CD4-positive, alpha-beta T cell (primary cell): ENCODE measurements at regions not wholly inside any gene's neighbourhood (a gene's known extent, or its start where the extent isn't known, plus 50 kb on each side); places are given as distances from the start of the nearest gene placed in this dataset.

Experiments used
- ATAC-seq: fragments of 200-7000 bp; cut with Tn5 transposase; one replicate; pipeline ENCODE4 v1.10.0; 2022; ENCODE audit warnings: mild to moderate bottlenecking; ENCODE audit not compliant: poor library complexity
- CTCF ChIA-PET: fragments of 350-600 bp; sonication (Branson Sonifier 250); formaldehyde crosslinking; loops from one replicate; lab custom pipeline; 2021; ENCODE audit warnings: antibody characterized with exemption, inconsistent platforms; lab: Charles Lee
- POLR2A ChIA-PET: fragments of 350-600 bp; sonication (Branson Sonifier 250); formaldehyde crosslinking; loops from one replicate; lab custom pipeline; 2021; ENCODE audit warnings: antibody characterized with exemption, inconsistent platforms; lab: Charles Lee
- DNase-seq, 14 experiments: peaks; one replicate each; pipeline ENCODE4 v3.0.0-alpha.2; 2013 to 2020; ENCODE audit warnings: mixed read lengths in 2 of 14
- H3K27ac ChIP-seq, 2 donors: one replicate each; pipeline versions ENCODE4 v1.5.1 to v1.7.0; 2013; ENCODE audit warnings: low read length in 2 of 2, low read depth in 1 of 2, mild to moderate bottlenecking in 1 of 2
- H3K27me3 ChIP-seq, 2 experiments: 1 replicate in 1 of 2; 2 replicates in 1 of 2; pipeline versions ENCODE4 v1.6.1 to v1.7.0; 2013; ENCODE audit warnings: low read length in 2 of 2, control low read depth in 1 of 2, mild to moderate bottlenecking in 1 of 2, moderate library complexity in 1 of 2; ENCODE audit not compliant: insufficient read depth in 2 of 2, control insufficient read depth in 1 of 2
- H3K36me3 ChIP-seq: one replicate; pipeline ENCODE4 v1.6.1; 2013; ENCODE audit warnings: low read length, control low read depth; ENCODE audit not compliant: insufficient read depth
- H3K4me1 ChIP-seq: one replicate; pipeline ENCODE4 v1.6.1; 2013; ENCODE audit warnings: low read length, control low read depth; ENCODE audit not compliant: insufficient read depth
- H3K4me3 ChIP-seq: one replicate; pipeline ENCODE4 v1.5.1; 2013; ENCODE audit warnings: mild to moderate bottlenecking, low read length, moderate library complexity
- H3K9me3 ChIP-seq, 2 experiments: 1 replicate in 1 of 2; 2 replicates in 1 of 2; pipeline versions ENCODE4 v1.6.1 to v1.7.0; 2013; ENCODE audit warnings: low read length in 2 of 2, mild to moderate bottlenecking in 2 of 2, control low read depth in 1 of 2, moderate library complexity in 1 of 2; ENCODE audit not compliant: control insufficient read depth in 1 of 2, insufficient read depth in 1 of 2
- H3K27ac Mint-ChIP-seq: one replicate; pipeline ENCODE4 v1.8.0; 2020; ENCODE audit warnings: mixed read lengths
- H3K27me3 Mint-ChIP-seq: one replicate; pipeline ENCODE4 v1.8.0; 2021; ENCODE audit warnings: mixed read lengths
- H3K36me3 Mint-ChIP-seq: one replicate; pipeline ENCODE4 v1.8.0; 2021; ENCODE audit warnings: low read depth, mixed read lengths
- H3K4me1 Mint-ChIP-seq: one replicate; pipeline ENCODE4 v1.8.0; 2021; ENCODE audit warnings: low read depth, mixed read lengths
- H3K4me3 Mint-ChIP-seq: one replicate; pipeline ENCODE4 v1.8.0; 2020; ENCODE audit warnings: mild to moderate bottlenecking, mixed read lengths
- H3K9me3 Mint-ChIP-seq: one replicate; pipeline ENCODE4 v1.8.0; 2020; ENCODE audit warnings: mixed read lengths
- intact Hi-C, 2 experiments: fragments of 100-400 bp; cut with DNase I in 1 of 2; cut with micrococcal nuclease in 1 of 2; formaldehyde crosslinking; loops; one replicate each; pipeline versions ENCODE4 v1.15.1 to v1.9.0; 2023 to 2025; cut with DNase I, micrococcal nuclease
- TF ChIP-seq, protein P1 (sequence below): fragments of 200-600 bp; IDR thresholded peaks from one replicate; pipeline ENCODE4 v1.8.0; 2022; ENCODE audit warnings: antibody characterized with exemption, mild to moderate bottlenecking

- Mint-ChIP-seq H3K27me3 (no peaks in the 10 kb centered on the region), H3K36me3 (no peaks in the 10 kb centered on the region), H3K4me1 (no peaks in the 10 kb centered on the region), H3K27ac (no peak overlapping the region), H3K4me3 (no peak overlapping the region), H3K9me3 (no peaks in the 10 kb centered on the region)
- ChIA-PET CTCF (no interaction called here), POLR2A (no interaction called here)
- H3K4me3 ChIP-seq: no peak overlapping the region
- intact Hi-C loops: no loop called here
- H3K27ac ChIP-seq: no peak overlapping the region
- no peaks in the 10 kb centered on the region for H3K36me3 ChIP-seq
- no peaks in the 10 kb centered on the region for H3K4me1 ChIP-seq
- no peaks in the 10 kb centered on the region for H3K27me3 ChIP-seq
- no peak for DNase-seq
- no peaks in the 10 kb centered on the region for H3K9me3 ChIP-seq
- ATAC-seq: no peak
- TF ChIP-seq, protein P1, sequence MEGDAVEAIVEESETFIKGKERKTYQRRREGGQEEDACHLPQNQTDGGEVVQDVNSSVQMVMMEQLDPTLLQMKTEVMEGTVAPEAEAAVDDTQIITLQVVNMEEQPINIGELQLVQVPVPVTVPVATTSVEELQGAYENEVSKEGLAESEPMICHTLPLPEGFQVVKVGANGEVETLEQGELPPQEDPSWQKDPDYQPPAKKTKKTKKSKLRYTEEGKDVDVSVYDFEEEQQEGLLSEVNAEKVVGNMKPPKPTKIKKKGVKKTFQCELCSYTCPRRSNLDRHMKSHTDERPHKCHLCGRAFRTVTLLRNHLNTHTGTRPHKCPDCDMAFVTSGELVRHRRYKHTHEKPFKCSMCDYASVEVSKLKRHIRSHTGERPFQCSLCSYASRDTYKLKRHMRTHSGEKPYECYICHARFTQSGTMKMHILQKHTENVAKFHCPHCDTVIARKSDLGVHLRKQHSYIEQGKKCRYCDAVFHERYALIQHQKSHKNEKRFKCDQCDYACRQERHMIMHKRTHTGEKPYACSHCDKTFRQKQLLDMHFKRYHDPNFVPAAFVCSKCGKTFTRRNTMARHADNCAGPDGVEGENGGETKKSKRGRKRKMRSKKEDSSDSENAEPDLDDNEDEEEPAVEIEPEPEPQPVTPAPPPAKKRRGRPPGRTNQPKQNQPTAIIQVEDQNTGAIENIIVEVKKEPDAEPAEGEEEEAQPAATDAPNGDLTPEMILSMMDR: no peak
Measured at GRCh38 chr18:71238974-71239624, 950.3 kb downstream of the SOCS6 start.

GRCh38 chr18:71237641-71238040, 948.8 kb downstream of the SOCS6 start:
- H3K4me1 Mint-ChIP-seq: no peaks in the 10 kb centered on the region
- Histone ChIP-seq H3K36me3 (no peaks in the 10 kb centered on the region), H3K9me3 (no peaks in the 10 kb centered on the region), H3K4me3 (no peak overlapping the region), H3K27ac (no peak overlapping the region), H3K4me1 (no peaks in the 10 kb centered on the region), H3K27me3 (no peaks in the 10 kb centered on the region)
- ATAC-seq: no peak
- ChIA-PET CTCF (no interaction called here), POLR2A (no interaction called here)
- no peak for DNase-seq
- intact Hi-C loops: no loop called here
- no peaks in the 10 kb centered on the region for H3K27me3 Mint-ChIP-seq
- H3K4me3 Mint-ChIP-seq: no peak overlapping the region
- no peaks in the 10 kb centered on the region for H3K9me3 Mint-ChIP-seq
- TF ChIP-seq, protein P1: no peak
- no peaks in the 10 kb centered on the region for H3K36me3 Mint-ChIP-seq
- H3K27ac Mint-ChIP-seq: no peak overlapping the region

DNA sequence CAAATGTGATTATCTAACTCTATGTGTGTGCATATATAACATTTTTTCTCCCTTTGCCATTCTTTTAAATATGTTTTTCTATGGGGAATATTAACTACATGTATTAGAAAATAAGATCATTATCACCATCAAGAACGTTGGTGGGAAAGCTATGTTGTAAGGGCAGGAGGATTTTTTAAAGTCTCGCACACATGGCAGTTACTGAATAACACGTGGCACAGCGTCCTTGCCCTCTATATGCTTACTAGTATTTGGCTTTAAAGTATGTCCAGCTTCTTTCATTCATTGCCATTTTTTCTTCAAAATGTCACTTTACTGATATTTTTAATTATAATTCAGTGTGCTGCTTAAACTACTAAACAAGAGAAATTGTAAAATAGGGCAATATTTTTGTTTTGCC, 944.3 kb downstream of the SOCS6 start:
- DNase-seq (no peak), ATAC-seq (no peak)
- no peak overlapping the region for H3K27ac Mint-ChIP-seq
- no peaks in the 10 kb centered on the region for H3K4me1 Mint-ChIP-seq
- no peak overlapping the region for H3K27ac ChIP-seq
- no peaks in the 10 kb centered on the region for H3K36me3 Mint-ChIP-seq
- no peak overlapping the region for H3K4me3 Mint-ChIP-seq
- no peaks in the 10 kb centered on the region for H3K27me3 ChIP-seq
- ChIA-PET POLR2A (no interaction called here), CTCF (no interaction called here)
- H3K9me3 ChIP-seq: no peaks in the 10 kb centered on the region
- H3K4me3 ChIP-seq: no peak overlapping the region
- intact Hi-C loops: no loop called here
- H3K36me3 ChIP-seq: no peaks in the 10 kb centered on the region
- TF ChIP-seq, protein P1: no peak
- H3K4me1 ChIP-seq: no peaks in the 10 kb centered on the region
- H3K27me3 Mint-ChIP-seq: no peaks in the 10 kb centered on the region
- H3K9me3 Mint-ChIP-seq: no peaks in the 10 kb centered on the region
